GM21423 (cell line): ENCODE measurements at regions not wholly inside any gene's neighbourhood (a gene's known extent, or its start where the extent isn't known, plus 50 kb on each side); places are given as distances from the start of the nearest gene placed in this dataset.

ENCODE experiments used
- ATAC-seq: cut with Tn5 transposase; IDR thresholded peaks from one replicate; pipeline ENCODE4 v1.9.1; 2021; ENCODE audit warnings: mild to moderate bottlenecking, moderate library complexity; ENCODE audit not compliant: unreplicated experiment

GRCh38 chr1:83006271-83006670 is 992.7 kb downstream of the TTLL7 start:
- no peak for ATAC-seq

GRCh38 chr1:83000286-83000685 is 998.6 kb downstream of the TTLL7 start:
- ATAC-seq: no peak

GRCh38 chr1:82995951-82996350 is 1003.0 kb downstream of the TTLL7 start:
- no peak for ATAC-seq

GRCh38 chr1:82994616-82995263 is 1004.2 kb downstream of the TTLL7 start:
- ATAC-seq: no peak

- ATAC-seq: no peak
Observed at GRCh38 chr1:82991569-82991968, 1007.4 kb downstream of the TTLL7 start.

- peak; percentile 95 for ATAC-seq
Observed at GRCh38 chr1:82979593-82980236, 1019.2 kb downstream of the TTLL7 start.

GRCh38 chr1:82978461-82979324 is 1020.2 kb downstream of the TTLL7 start:
- no peak for ATAC-seq

- no peak for ATAC-seq
Observed at GRCh38 chr1:82972841-82973553, 1025.9 kb downstream of the TTLL7 start.

GRCh38 chr1:82969340-82969739 is 1029.6 kb downstream of the TTLL7 start:
- ATAC-seq: no peak

- no peak for ATAC-seq
Observed at GRCh38 chr1:82962658-82963057, 1036.3 kb downstream of the TTLL7 start.

- no peak for ATAC-seq
Observed at GRCh38 chr1:82950606-82951200, 1048.2 kb downstream of the TTLL7 start.

- no peak for ATAC-seq
Observed at GRCh38 chr1:82948386-82948785, 1050.5 kb downstream of the TTLL7 start.

- no peak for ATAC-seq
Observed at GRCh38 chr1:82947278-82947677, 1051.7 kb downstream of the TTLL7 start.

- no peak for ATAC-seq
Observed at GRCh38 chr1:82946096-82946605, 1052.8 kb downstream of the TTLL7 start.

GRCh38 chr1:82944822-82945221 is 1054.1 kb downstream of the TTLL7 start:
- ATAC-seq: no peak

GRCh38 chr1:82934074-82934473 is 1064.9 kb downstream of the TTLL7 start:
- no peak for ATAC-seq

GRCh38 chr1:82932727-82933126 is 1066.2 kb downstream of the TTLL7 start:
- no peak for ATAC-seq

- no peak for ATAC-seq
Observed at GRCh38 chr1:82932207-82932606, 1066.7 kb downstream of the TTLL7 start.

- ATAC-seq: no peak
Observed at GRCh38 chr1:82931006-82931405, 1067.9 kb downstream of the TTLL7 start.

GRCh38 chr1:82927753-82928152 is 1071.2 kb downstream of the TTLL7 start:
- ATAC-seq: no peak

- ATAC-seq: no peak
Observed at GRCh38 chr1:82924666-82925065, 1074.3 kb downstream of the TTLL7 start.
